ENCODE measurements at regions not wholly inside any gene's neighbourhood (a gene's known extent, or its start where the extent isn't known, plus 50 kb on each side); places are given as distances from the start of the nearest gene placed in this dataset.

DNA sequence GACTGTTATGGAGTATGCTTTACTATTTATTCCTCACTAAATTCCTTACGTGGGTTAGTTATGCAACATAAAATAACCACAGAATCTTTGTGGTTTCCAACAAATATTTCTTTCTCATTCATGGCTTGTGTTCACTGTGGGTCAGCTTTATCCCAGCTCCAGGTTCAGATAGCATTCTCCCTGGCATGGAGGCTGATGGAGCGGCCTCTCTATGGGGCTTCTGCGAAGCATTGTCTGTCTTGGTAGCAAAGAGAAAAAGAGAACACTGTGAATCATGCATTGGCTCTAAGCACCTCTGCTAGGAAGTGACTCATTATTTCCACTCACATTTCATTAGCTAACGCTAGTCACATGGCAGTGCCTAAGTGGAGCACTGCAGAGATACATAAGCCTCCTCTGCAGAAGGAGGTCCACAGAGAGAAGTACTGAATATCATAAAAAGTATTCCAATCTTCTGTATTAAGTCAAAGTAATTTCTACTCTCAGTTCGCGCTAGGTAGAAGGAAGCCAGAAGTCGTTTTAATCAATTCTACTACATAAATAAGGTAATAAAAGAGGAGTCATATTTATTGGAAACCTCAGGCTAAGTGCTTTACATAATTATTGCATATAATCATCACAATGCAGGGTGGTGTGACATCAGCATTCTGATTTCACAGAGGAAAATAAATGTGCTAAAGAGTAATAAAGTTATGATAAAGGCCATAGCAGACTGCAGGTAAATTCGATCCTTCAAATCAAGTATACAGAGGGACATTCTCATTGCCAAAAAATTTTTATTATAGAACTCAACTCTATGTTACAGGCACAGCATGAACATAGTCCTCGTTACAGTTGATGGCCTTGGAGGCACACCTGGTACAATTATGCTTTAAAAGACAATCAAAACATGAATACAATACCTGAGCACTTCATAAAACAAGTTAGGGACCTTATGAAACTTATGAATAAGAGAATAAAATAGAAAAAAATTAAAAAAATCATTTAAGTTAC, 531.1 kb downstream of the CETN3 start:
- no TSS peak for BruUV-seq (replicated peaks)
- TF ChIP-seq MYC (IDR thresholded peaks at IDR 0.05; ENCODE audit: low read depth, low read length), result no peak
- peak; percentile 38 for TF ChIP-seq JUN (IDR thresholded peaks at IDR 0.05; ENCODE audit: borderline replicate concordance, insufficient read depth, insufficient read length, low read depth)
- no peak for TF ChIP-seq GATA2 (IDR thresholded peaks at IDR 0.05; ENCODE audit: insufficient read depth, insufficient read length, low read depth, low read length)
- TF ChIP-seq FOS (IDR thresholded peaks at IDR 0.05; ENCODE audit: borderline replicate concordance, insufficient read depth, low read length), result peak; percentile 27
- Histone ChIP-seq H3K4me1 (ENCODE audit: control insufficient read depth, extremely low read depth, insufficient read depth, low read length) (no peaks in the 10 kb centered on the region), H3K4me2 (ENCODE audit: insufficient read depth, low read length) (no peak overlapping the region), H3K9me3 (replicated peaks; ENCODE audit: control insufficient read depth, insufficient read depth, low read length) (no peaks in the 10 kb centered on the region), H3K4me3 (replicated peaks in 1 of 3; ENCODE audit: insufficient read depth in 1 of 3, low read depth in 1 of 3, low read length in 3 of 3) (no peak overlapping the region), H2AFZ (ENCODE audit: low read depth, low read length) (no peak overlapping the region), H3K36me3 (ENCODE audit: control insufficient read depth in 2 of 2, extremely low read depth in 1 of 2, insufficient read depth in 2 of 2, low read length in 2 of 2) (no peaks in the 10 kb centered on the region), H3K27ac (ENCODE audit: insufficient read depth, low read depth, low read length) (no peak overlapping the region), H4K20me1 (replicated peaks; ENCODE audit: control insufficient read depth, extremely low read depth, insufficient read depth, low read length) (no peaks in the 10 kb centered on the region), H3K9ac (replicated peaks; ENCODE audit: extremely low read depth, insufficient read depth, low read length) (no peak overlapping the region), H3K27me3 (ENCODE audit: control insufficient read depth in 2 of 2, insufficient read depth in 2 of 2, low read length in 2 of 2) (no peaks in the 10 kb centered on the region), H3K79me2 (ENCODE audit: control insufficient read depth, insufficient read depth, low read length) (no peaks in the 10 kb centered on the region), H3K9me1 (replicated peaks; ENCODE audit: control insufficient read depth, extremely low read depth, insufficient read depth, low read length) (no peaks in the 10 kb centered on the region)
- FAIRE-seq, result no peak
- ChIA-PET POLR2A (no interaction called here), CTCF (interaction anchor here (0.7 kb wide), 1 partner anchor 10 kb away, joined by 6 read pairs; no protein-coding TSS in a partner anchor)
- peak; percentile 13 for DNase-seq (ENCODE audit: low read depth, low spot score)
- dilution Hi-C loops (cut with MboI; ENCODE audit: extremely low pct_ligation_motif_present, low sequenced_read_pairs), result no loop called here
- intact Hi-C loops (cut with micrococcal nuclease), result no loop called here

DNA sequence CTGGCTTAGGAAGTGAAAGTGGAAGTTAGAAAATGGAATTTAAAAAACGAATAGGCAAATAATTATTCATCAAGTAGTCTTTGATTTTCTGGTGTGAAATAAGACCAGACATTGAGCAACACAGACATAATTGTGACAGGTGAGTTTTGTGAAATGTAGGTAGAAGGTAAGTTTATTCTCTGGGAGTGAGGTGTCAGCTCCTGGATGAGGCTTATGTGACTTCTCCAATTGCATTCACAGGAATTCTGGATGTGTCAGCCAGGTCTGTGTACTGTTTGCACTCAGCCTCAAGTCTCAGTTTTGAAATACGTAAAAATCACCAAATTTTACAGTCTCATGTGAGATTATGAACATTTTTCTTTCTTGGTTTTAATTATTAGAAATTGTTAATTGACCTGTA, 537.6 kb downstream of the CETN3 start:
- Histone ChIP-seq H3K4me2 (ENCODE audit: insufficient read depth, low read length) (no peak overlapping the region), H3K9ac (replicated peaks; ENCODE audit: extremely low read depth, insufficient read depth, low read length) (no peak overlapping the region), H2AFZ (ENCODE audit: low read depth, low read length) (no peak overlapping the region), H3K9me3 (replicated peaks; ENCODE audit: control insufficient read depth, insufficient read depth, low read length) (no peaks in the 10 kb centered on the region), H3K9me1 (replicated peaks; ENCODE audit: control insufficient read depth, extremely low read depth, insufficient read depth, low read length) (no peaks in the 10 kb centered on the region), H3K36me3 (ENCODE audit: control insufficient read depth in 2 of 2, extremely low read depth in 1 of 2, insufficient read depth in 2 of 2, low read length in 2 of 2) (no peaks in the 10 kb centered on the region), H3K27me3 (ENCODE audit: control insufficient read depth in 2 of 2, insufficient read depth in 2 of 2, low read length in 2 of 2) (no peaks in the 10 kb centered on the region), H3K4me3 (replicated peaks in 1 of 3; ENCODE audit: insufficient read depth in 1 of 3, low read depth in 1 of 3, low read length in 3 of 3) (no peak overlapping the region), H3K4me1 (ENCODE audit: control insufficient read depth, extremely low read depth, insufficient read depth, low read length) (no peaks in the 10 kb centered on the region), H4K20me1 (replicated peaks; ENCODE audit: control insufficient read depth, extremely low read depth, insufficient read depth, low read length) (no peaks in the 10 kb centered on the region), H3K27ac (ENCODE audit: insufficient read depth, low read depth, low read length) (no peak overlapping the region), H3K79me2 (ENCODE audit: control insufficient read depth, insufficient read depth, low read length) (no peaks in the 10 kb centered on the region)
- CTCF ChIA-PET, result no interaction called here
- no TSS peak for BruUV-seq (replicated peaks)
- POLR2A ChIA-PET, result no interaction called here
- no peak for FAIRE-seq
- TF ChIP-seq FOS (IDR thresholded peaks at IDR 0.05; ENCODE audit: borderline replicate concordance, insufficient read depth, low read length), result no peak
- no peak for TF ChIP-seq POLR2AphosphoS5 (IDR thresholded peaks at IDR 0.05; ENCODE audit: insufficient read depth, low read depth, low read length)
- TF ChIP-seq, protein P1, sequence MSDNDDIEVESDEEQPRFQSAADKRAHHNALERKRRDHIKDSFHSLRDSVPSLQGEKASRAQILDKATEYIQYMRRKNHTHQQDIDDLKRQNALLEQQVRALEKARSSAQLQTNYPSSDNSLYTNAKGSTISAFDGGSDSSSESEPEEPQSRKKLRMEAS (IDR thresholded peaks at IDR 0.05; ENCODE audit: insufficient read depth, insufficient read length), result no peak
- TF ChIP-seq GATA2 (IDR thresholded peaks at IDR 0.05; ENCODE audit: insufficient read depth, insufficient read length, low read depth, low read length), result no peak
- TF ChIP-seq JUN (IDR thresholded peaks at IDR 0.05; ENCODE audit: borderline replicate concordance, insufficient read depth, insufficient read length, low read depth), result no peak
- no peak for TF ChIP-seq POLR2A (IDR thresholded peaks at IDR 0.05; ENCODE audit: low read depth, low read length)
- no peak for TF ChIP-seq EZH2 (IDR thresholded peaks at IDR 0.05; ENCODE audit: borderline replicate concordance, low read depth, low read length, severe bottlenecking)
- intact Hi-C loops (cut with micrococcal nuclease) (no loop called here), dilution Hi-C loops (cut with MboI; ENCODE audit: extremely low pct_ligation_motif_present, low sequenced_read_pairs) (no loop called here)
- DNase-seq (ENCODE audit: low read depth, low spot score), result no peak

Data from endothelial cell of umbilical vein (primary cell).